Astrocyte (in vitro differentiated cells and primary cell): ENCODE measurements at regions not wholly inside any gene's neighbourhood (a gene's known extent, or its start where the extent isn't known, plus 50 kb on each side); places are given as distances from the start of the nearest gene placed in this dataset.
"Not testable (repeated sequence)": the region's sequence is repeated elsewhere in the genome, so short reads cannot be mapped to it uniquely, and the experiment has no call there.

Experiments
- DNase-seq: peaks from one replicate; pipeline ENCODE4 v3.0.0-alpha.2; 2010; ENCODE audit warnings: low read depth
- FAIRE-seq: peaks from 2 replicates; lab custom pipeline; 2011; peaks lifted over from hg19 to GRCh38; lab: Jason Lieb, UNC
- H2AFZ ChIP-seq: 2 replicates; pipeline ENCODE4 v1.6.0; 2012; ENCODE audit warnings: low read depth, low read length, inconsistent platforms
- H3K27ac ChIP-seq: 2 replicates; pipeline ENCODE4 v1.5.1; 2011; ENCODE audit warnings: low read depth, low read length, inconsistent platforms
- H3K27me3 ChIP-seq: 2 replicates; pipeline ENCODE4 v1.6.0; 2011; ENCODE audit warnings: low read length, inconsistent platforms; ENCODE audit not compliant: insufficient read depth
- H3K36me3 ChIP-seq: 2 replicates; pipeline ENCODE4 v1.5.1; 2011; ENCODE audit warnings: low read length, inconsistent platforms; ENCODE audit not compliant: insufficient read depth
- H3K4me1 ChIP-seq: 2 replicates; pipeline ENCODE4 v1.5.1; 2011; ENCODE audit warnings: low read length, inconsistent platforms; ENCODE audit not compliant: insufficient read depth
- H3K4me2 ChIP-seq: 2 replicates; pipeline ENCODE4 v1.6.0; 2012; ENCODE audit warnings: low read length, inconsistent platforms
- H3K4me3 ChIP-seq: 2 replicates; pipeline ENCODE4 v1.5.1; 2011; ENCODE audit warnings: low read depth, mild to moderate bottlenecking, low read length, inconsistent platforms; ENCODE audit not compliant: insufficient read depth
- H3K79me2 ChIP-seq: 2 replicates; pipeline ENCODE4 v1.6.0; 2012; ENCODE audit warnings: mild to moderate bottlenecking, low read length, inconsistent platforms; ENCODE audit not compliant: insufficient read depth
- H3K9ac ChIP-seq: 2 replicates; pipeline ENCODE4 v1.6.0; 2012; ENCODE audit warnings: mild to moderate bottlenecking, low read length, inconsistent platforms
- H3K9me3 ChIP-seq: 2 replicates; pipeline ENCODE4 v1.5.1; 2012; ENCODE audit warnings: low read depth, mild to moderate bottlenecking, low read length, inconsistent platforms; ENCODE audit not compliant: insufficient read depth
- H4K20me1 ChIP-seq: 2 replicates; pipeline ENCODE4 v1.6.0; 2012; ENCODE audit warnings: low read length, inconsistent platforms; ENCODE audit not compliant: insufficient read depth
- H3K27ac Mint-ChIP-seq: one replicate; pipeline ENCODE4 v1.8.0; 2021; ENCODE audit warnings: mild to moderate bottlenecking, mixed read lengths; ENCODE audit not compliant: unreplicated experiment
- H3K27me3 Mint-ChIP-seq: one replicate; pipeline ENCODE4 v1.8.0; 2021; ENCODE audit warnings: low read depth, mixed read lengths; ENCODE audit not compliant: unreplicated experiment
- H3K36me3 Mint-ChIP-seq: one replicate; pipeline ENCODE4 v1.8.0; 2021; ENCODE audit warnings: low read depth, mixed read lengths; ENCODE audit not compliant: unreplicated experiment
- H3K4me1 Mint-ChIP-seq: one replicate; pipeline ENCODE4 v1.8.0; 2021; ENCODE audit warnings: low read depth, mixed read lengths; ENCODE audit not compliant: unreplicated experiment
- H3K4me3 Mint-ChIP-seq: one replicate; pipeline ENCODE4 v1.8.0; 2021; ENCODE audit warnings: mild to moderate bottlenecking, moderate library complexity, mixed read lengths; ENCODE audit not compliant: unreplicated experiment
- H3K9me3 Mint-ChIP-seq: one replicate; pipeline ENCODE4 v1.8.0; 2021; ENCODE audit warnings: mild to moderate bottlenecking, mixed read lengths; ENCODE audit not compliant: unreplicated experiment
- EZH2 ChIP-seq: IDR thresholded peaks from 2 replicates; pipeline ENCODE4 v1.6.1; 2012; ENCODE audit warnings: mild to moderate bottlenecking, low read length, inconsistent platforms; ENCODE audit not compliant: insufficient read depth
- TF ChIP-seq, protein P1 (sequence below): IDR thresholded peaks from 2 replicates; pipeline ENCODE4 v1.5.1; 2011; ENCODE audit warnings: low read depth, mild to moderate bottlenecking, inconsistent platforms, low read length, moderate library complexity; ENCODE audit not compliant: insufficient read depth

DNA sequence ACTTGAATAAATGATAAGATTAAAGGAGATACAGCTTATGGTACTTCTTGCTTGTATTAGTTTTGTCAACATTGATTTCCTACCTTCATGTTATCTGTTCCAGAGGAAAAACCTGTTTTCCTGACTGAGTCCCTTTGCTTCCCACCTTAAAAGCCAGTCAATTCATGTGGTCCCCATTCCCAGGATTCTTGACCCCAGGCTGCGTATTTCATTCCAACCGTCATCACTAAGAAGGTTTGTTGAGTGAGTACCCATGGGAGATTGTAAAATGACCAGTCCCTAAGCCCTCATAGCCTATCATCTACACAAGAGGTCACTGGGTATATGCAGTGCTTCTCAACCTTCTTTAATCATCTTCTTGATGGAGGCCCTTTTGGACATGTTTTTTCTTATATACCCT, 52.2 kb downstream of the BEX3 start:
- Histone ChIP-seq H4K20me1 (no peaks in the 10 kb centered on the region), H3K4me2 (no peak overlapping the region)

DNA sequence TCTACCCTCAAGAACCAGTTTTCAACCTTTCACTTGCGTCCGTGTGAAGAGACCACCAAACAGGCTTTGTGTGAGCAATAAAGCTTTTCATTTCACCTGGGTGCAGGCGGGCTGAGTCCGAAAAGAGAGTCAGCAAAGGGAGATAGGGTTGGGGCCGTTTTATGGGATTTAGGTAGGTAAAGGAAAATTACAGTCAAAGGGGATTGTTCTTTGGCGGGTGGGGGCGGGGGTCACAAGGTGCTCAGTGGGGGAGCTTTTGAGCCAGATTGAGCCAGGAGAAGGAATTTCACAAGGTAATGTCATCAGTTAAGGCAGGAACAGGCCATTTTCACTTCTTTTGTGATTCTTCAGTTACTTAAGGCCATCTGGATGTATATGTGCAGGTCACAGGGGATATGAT, 52.7 kb downstream of the BEX3 start:
- not testable (repeated sequence) for H3K9me3 ChIP-seq, H3K27ac Mint-ChIP-seq, H3K4me3 ChIP-seq, H4K20me1 ChIP-seq, H3K27me3 ChIP-seq, H3K79me2 ChIP-seq, FAIRE-seq, H3K36me3 Mint-ChIP-seq, H3K4me1 ChIP-seq, H3K27ac ChIP-seq, H2AFZ ChIP-seq, H3K9ac ChIP-seq, H3K36me3 ChIP-seq, H3K4me1 Mint-ChIP-seq, H3K27me3 Mint-ChIP-seq, DNase-seq, H3K4me3 Mint-ChIP-seq, H3K9me3 Mint-ChIP-seq, H3K4me2 ChIP-seq

More for the DNA sequence above, 52.2 kb downstream of the BEX3 start:
- Histone ChIP-seq H3K4me3 (no peak overlapping the region), H3K79me2 (no peaks in the 10 kb centered on the region), H3K4me1 (no peaks in the 10 kb centered on the region), H3K36me3 (no peaks in the 10 kb centered on the region), H3K27ac (no peak overlapping the region), H3K9ac (no peak overlapping the region), H3K27me3 (no peaks in the 10 kb centered on the region), H2AFZ (no peak overlapping the region), H3K9me3 (no peaks in the 10 kb centered on the region)
- H3K27me3 Mint-ChIP-seq, result no peaks in the 10 kb centered on the region
- TF ChIP-seq, protein P1, sequence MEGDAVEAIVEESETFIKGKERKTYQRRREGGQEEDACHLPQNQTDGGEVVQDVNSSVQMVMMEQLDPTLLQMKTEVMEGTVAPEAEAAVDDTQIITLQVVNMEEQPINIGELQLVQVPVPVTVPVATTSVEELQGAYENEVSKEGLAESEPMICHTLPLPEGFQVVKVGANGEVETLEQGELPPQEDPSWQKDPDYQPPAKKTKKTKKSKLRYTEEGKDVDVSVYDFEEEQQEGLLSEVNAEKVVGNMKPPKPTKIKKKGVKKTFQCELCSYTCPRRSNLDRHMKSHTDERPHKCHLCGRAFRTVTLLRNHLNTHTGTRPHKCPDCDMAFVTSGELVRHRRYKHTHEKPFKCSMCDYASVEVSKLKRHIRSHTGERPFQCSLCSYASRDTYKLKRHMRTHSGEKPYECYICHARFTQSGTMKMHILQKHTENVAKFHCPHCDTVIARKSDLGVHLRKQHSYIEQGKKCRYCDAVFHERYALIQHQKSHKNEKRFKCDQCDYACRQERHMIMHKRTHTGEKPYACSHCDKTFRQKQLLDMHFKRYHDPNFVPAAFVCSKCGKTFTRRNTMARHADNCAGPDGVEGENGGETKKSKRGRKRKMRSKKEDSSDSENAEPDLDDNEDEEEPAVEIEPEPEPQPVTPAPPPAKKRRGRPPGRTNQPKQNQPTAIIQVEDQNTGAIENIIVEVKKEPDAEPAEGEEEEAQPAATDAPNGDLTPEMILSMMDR, result no peak
- no peak for TF ChIP-seq EZH2
- H3K27ac Mint-ChIP-seq, result no peak overlapping the region
- H3K36me3 Mint-ChIP-seq, result peaks cover 3% of the 10 kb centered on the region
- H3K9me3 Mint-ChIP-seq, result no peaks in the 10 kb centered on the region
- H3K4me1 Mint-ChIP-seq, result peaks cover 5% of the 10 kb centered on the region
- DNase-seq, result no peak
- no peak for FAIRE-seq
- no peak overlapping the region for H3K4me3 Mint-ChIP-seq

DNA sequence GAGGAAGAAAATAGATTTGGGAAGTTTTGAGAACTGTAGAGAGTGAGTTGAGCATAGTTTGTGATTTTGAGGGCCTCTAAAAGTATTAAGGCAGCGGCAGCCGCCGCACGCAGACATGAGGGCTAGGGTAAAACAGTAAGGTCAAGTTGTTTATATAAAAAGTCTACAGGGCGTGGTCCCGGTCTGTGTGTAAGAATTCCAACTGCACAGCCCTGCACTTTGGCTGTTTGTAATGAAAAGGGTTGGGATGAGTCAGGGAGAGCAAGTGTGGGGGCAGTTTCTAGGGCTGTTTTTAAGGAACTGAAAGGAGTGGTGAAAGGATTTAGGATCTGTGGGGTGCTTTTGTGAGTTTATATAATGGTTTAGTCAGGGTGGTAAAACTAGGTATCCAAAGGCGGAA, 55.0 kb downstream of the BEX3 start:
- Histone ChIP-seq H3K4me1 (no peaks in the 10 kb centered on the region), H3K4me2 (peak overlapping the region; percentile 36), H3K27me3 (no peaks in the 10 kb centered on the region), H2AFZ (no peak overlapping the region), H3K27ac (no peak overlapping the region), H3K4me3 (no peak overlapping the region), H3K9ac (no peak overlapping the region), H3K79me2 (no peaks in the 10 kb centered on the region), H3K9me3 (no peaks in the 10 kb centered on the region), H3K36me3 (no peaks in the 10 kb centered on the region), H4K20me1 (no peaks in the 10 kb centered on the region)
- no peak overlapping the region for H3K27ac Mint-ChIP-seq
- TF ChIP-seq EZH2, result no peak
- TF ChIP-seq, protein P1, result no peak
- DNase-seq, result peak; percentile 50
- FAIRE-seq, result no peak
- H3K36me3 Mint-ChIP-seq, result peaks cover 3% of the 10 kb centered on the region
- no peaks in the 10 kb centered on the region for H3K27me3 Mint-ChIP-seq
- no peak overlapping the region for H3K4me3 Mint-ChIP-seq
- H3K9me3 Mint-ChIP-seq, result no peaks in the 10 kb centered on the region
- H3K4me1 Mint-ChIP-seq, result no peaks in the 10 kb centered on the region

DNA sequence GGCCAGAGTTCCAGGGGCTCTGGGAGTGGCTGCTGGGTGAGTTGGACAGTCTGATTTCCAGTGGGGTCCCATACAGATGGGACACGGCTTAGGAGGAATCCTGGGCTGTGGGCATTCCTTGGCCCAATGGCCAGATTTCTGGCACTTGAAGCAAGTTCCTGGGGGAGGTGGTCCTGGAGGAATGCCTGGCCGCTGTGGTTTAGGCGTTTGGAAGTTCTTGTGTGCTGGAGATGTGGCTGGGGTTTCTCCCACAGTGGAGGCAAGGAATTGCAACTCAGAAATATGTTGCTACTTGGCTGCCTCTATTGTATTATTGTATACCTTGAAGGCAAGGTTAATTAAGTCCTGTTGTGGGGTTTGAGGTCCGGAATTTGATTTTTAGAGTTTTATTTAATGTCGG, 56.5 kb downstream of the BEX3 start:
- not testable (repeated sequence) for H3K79me2 ChIP-seq, H3K9ac ChIP-seq, H4K20me1 ChIP-seq, H3K27me3 Mint-ChIP-seq, H3K4me2 ChIP-seq, H3K4me1 Mint-ChIP-seq, H3K9me3 ChIP-seq, H3K4me1 ChIP-seq, H3K4me3 Mint-ChIP-seq, H3K27ac Mint-ChIP-seq, H2AFZ ChIP-seq, H3K36me3 ChIP-seq, H3K4me3 ChIP-seq, H3K27me3 ChIP-seq, H3K27ac ChIP-seq, H3K9me3 Mint-ChIP-seq, FAIRE-seq, H3K36me3 Mint-ChIP-seq
- DNase-seq, result peak; percentile 48
